D721Med (cell line): ENCODE measurements at regions not wholly inside any gene's neighbourhood (a gene's known extent, or its start where the extent isn't known, plus 50 kb on each side); places are given as distances from the start of the nearest gene placed in this dataset.
"Not testable (repeated sequence)": the region's sequence is repeated elsewhere in the genome, so short reads cannot be mapped to it uniquely, and the experiment has no call there.

Experiments used
- DNase-seq: peaks from one replicate; pipeline ENCODE4 v3.0.0; 2011; ENCODE audit warnings: low spot score; ENCODE audit not compliant: insufficient read length
- FAIRE-seq: peaks from 2 replicates; lab custom pipeline; 2011; peaks lifted over from hg19 to GRCh38; lab: Jason Lieb, UNC
- CTCF ChIP-seq: IDR thresholded peaks from 2 replicates; pipeline ENCODE4 v1.5.1; 2012; ENCODE audit warnings: mild to moderate bottlenecking, control low read depth; ENCODE audit not compliant: insufficient read depth; ENCODE audit errors: missing control alignments

GRCh38 chr1:199574950-199575349, 452.6 kb upstream of the NR5A2 start:
- FAIRE-seq = no peak
- DNase-seq = no peak

GRCh38 chr1:199580300-199580699, 447.2 kb upstream of the NR5A2 start:
- TF ChIP-seq CTCF = no peak
- no peak for DNase-seq
- FAIRE-seq = peak; percentile 95

More at GRCh38 chr1:199574950-199575349, 452.6 kb upstream of the NR5A2 start:
- no peak for TF ChIP-seq CTCF

DNA sequence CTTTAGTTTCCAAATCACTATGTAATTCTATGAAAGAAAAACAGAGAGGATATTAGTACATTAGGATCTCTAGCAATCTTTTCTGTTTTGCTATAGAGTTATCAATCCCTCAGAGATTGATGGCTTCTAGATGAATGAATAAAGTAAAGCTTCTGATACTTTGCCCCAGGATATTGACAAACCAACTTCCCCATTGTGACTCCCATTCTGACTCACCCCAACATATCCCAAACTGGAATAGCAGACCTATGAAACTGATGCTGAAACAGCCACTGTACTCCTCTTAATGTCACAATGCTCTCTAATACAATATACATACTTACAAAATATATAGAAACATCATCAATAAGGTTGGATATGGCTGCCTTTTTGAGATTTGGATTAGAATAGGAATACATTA, 442.1 kb upstream of the NR5A2 start:
- DNase-seq (no peak), FAIRE-seq (no peak)
- TF ChIP-seq CTCF = no peak

DNA sequence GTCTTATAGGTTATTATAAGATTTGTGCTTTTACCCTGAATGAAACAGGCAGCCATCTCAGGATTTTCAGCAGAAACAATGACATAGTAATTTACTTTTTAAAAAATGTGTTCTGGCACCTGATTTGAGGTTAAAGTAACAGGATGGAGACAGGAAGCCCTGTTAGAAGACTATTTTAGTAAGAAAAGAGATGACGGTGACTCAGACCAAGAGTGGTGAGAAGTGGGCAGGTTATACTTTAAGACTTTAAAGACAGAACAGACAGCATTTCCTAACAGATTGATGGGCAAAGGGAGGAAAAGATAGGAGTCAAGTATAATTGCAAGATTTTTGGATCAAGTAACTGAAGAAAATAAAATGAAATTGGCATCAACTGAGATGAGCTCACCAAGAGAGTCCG, 436.8 kb upstream of the NR5A2 start:
- FAIRE-seq (no peak), DNase-seq (no peak)
- TF ChIP-seq CTCF = no peak

- no peak for TF ChIP-seq CTCF
- DNase-seq = no peak
- FAIRE-seq = no peak
Observed at GRCh38 chr1:199591468-199591867, 436.0 kb upstream of the NR5A2 start.

DNA sequence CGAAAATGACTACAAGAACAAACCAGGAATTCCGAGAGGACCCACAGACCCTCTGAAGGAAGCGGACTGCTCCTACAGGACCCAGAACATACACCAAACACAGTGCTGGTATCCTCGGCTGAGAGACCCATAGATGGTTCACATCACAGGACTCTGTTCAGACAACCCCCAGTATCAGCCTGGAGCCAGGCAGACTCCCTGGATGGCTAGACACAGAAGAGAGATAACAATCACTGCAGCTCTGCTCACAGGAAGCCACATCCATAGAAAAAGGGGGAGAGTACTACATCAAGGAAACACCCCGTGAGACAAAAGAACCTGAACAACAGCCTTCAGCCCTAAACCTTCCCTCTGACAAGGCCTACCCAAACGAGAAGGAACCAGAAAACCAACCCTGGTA, 434.0 kb upstream of the NR5A2 start:
- no peak for DNase-seq
- no peak for FAIRE-seq
- TF ChIP-seq CTCF = no peak

GRCh38 chr1:199596448-199596847, 431.1 kb upstream of the NR5A2 start:
- DNase-seq, FAIRE-seq: not testable (repeated sequence)

GRCh38 chr1:199597152-199597551, 430.4 kb upstream of the NR5A2 start:
- DNase-seq (no peak), FAIRE-seq (no peak)
- no peak for TF ChIP-seq CTCF
